Pancreas (tissue), 10 donors: ENCODE measurements at regions not wholly inside any gene's neighbourhood (a gene's known extent, or its start where the extent isn't known, plus 50 kb on each side); places are given as distances from the start of the nearest gene placed in this dataset.

Experiments used
- ATAC-seq, 4 donors: fragments of 200-7000 bp; cut with Tn5 transposase; one replicate each; pipeline versions ENCODE4 v1.8.0 to v1.9.1; 2020; ENCODE audit warnings: mild to moderate bottlenecking in 4 of 4, moderate library complexity in 4 of 4
- DNase-seq, 6 donors: peaks; one replicate each; pipeline ENCODE4 v3.0.0-alpha.2; 2020
- FAIRE-seq: peaks from 2 replicates; lab custom pipeline; 2012; peaks lifted over from hg19 to GRCh38; lab: Jason Lieb, UNC
- H3K27ac ChIP-seq, 4 donors: fragments of 200-600 bp; sonication (generic); 1 replicate in 3 of 4; 2 replicates in 1 of 4; pipeline versions ENCODE4 v1.5.0 to v1.8.0; 2020
- H3K27me3 ChIP-seq, 4 donors: fragments of 200-600 bp; one replicate each; pipeline ENCODE4 v1.8.0; 2021
- H3K36me3 ChIP-seq, 3 donors: fragments of 200-600 bp; sonication (generic) in 1 of 3; one replicate each; pipeline versions ENCODE4 v1.5.0 to v1.8.0; 2020 to 2021
- H3K4me1 ChIP-seq, 3 donors: fragments of 200-600 bp; one replicate each; pipeline ENCODE4 v1.8.0; 2021
- H3K4me3 ChIP-seq, 4 donors: fragments of 200-600 bp; sonication (generic) in 2 of 4; one replicate each; pipeline versions ENCODE4 v1.5.0 to v1.8.0; 2020 to 2021
- H3K9me3 ChIP-seq, 4 donors: fragments of 200-600 bp; one replicate each; pipeline ENCODE4 v1.8.0; 2021
- WGBS, 2 donors: extraction: QIAGEN DNeasy Blood & Tissue Kit; methylation state at CpG; one replicate each; pipeline ENCODE4 v1.1.7; 2013; 5-methylcytosine and 5-hydroxymethylcytosine counted together
- intact Hi-C, 3 donors: fragments of 100-400 bp; cut with DNase I; formaldehyde crosslinking; loops; one replicate each; pipeline versions ENCODE4 v1.11.1 to v1.14.2; 2022
- TF ChIP-seq, protein P1 (sequence below), 4 donors: fragments of 200-600 bp; sonication (generic) in 3 of 4; IDR thresholded peaks; one replicate each; pipeline versions ENCODE4 v1.5.0 to v1.8.0; 2021; ENCODE audit warnings: antibody characterized with exemption in 4 of 4
- donor health status: healthy with polysubstance abuse.
- donor health status: DM: no; HTN: no; CAD: no; lungs with moderate emphysema.
- donor health status: DM: no; HTN: no; CAD: no.
- donor health status: control.
- donor health status: control.
- donor health status: Bipolar disorder and iron deficiency.
- donor health status: DM: yes; HTN: yes; CAD: no.
- donor health status: DM: no; HTN: no; CAD: no.
- donor health status: DM: no; HTN: no; CAD: no.
- donor health status: DM: yes; HTN: yes; CAD: no.

- no peak for ATAC-seq
- H3K9me3 ChIP-seq, result no peaks in the 10 kb centered on the region
Observed at GRCh38 chr13:99628442-99628841, 127.2 kb downstream of the TM9SF2 start.

GRCh38 chr13:99626461-99627082 lies 125.3 kb downstream of the TM9SF2 start:
- TF ChIP-seq, protein P1, sequence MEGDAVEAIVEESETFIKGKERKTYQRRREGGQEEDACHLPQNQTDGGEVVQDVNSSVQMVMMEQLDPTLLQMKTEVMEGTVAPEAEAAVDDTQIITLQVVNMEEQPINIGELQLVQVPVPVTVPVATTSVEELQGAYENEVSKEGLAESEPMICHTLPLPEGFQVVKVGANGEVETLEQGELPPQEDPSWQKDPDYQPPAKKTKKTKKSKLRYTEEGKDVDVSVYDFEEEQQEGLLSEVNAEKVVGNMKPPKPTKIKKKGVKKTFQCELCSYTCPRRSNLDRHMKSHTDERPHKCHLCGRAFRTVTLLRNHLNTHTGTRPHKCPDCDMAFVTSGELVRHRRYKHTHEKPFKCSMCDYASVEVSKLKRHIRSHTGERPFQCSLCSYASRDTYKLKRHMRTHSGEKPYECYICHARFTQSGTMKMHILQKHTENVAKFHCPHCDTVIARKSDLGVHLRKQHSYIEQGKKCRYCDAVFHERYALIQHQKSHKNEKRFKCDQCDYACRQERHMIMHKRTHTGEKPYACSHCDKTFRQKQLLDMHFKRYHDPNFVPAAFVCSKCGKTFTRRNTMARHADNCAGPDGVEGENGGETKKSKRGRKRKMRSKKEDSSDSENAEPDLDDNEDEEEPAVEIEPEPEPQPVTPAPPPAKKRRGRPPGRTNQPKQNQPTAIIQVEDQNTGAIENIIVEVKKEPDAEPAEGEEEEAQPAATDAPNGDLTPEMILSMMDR (IDR thresholded peaks at IDR 0.05), result no peak
- no peaks in the 10 kb centered on the region for H3K9me3 ChIP-seq
- DNase-seq (no peak), FAIRE-seq (no peak), ATAC-seq (peak in 2 of 4 donors; percentile 52)
- no peaks in the 10 kb centered on the region for H3K36me3 ChIP-seq
- intact Hi-C loops, result no loop called here
- H3K27ac ChIP-seq, result no peak overlapping the region
- peaks cover 0 to 6% (median 0%) of the 10 kb centered on the region in 3 donors for H3K4me1 ChIP-seq
- WGBS, 2 donors, result 71 to 74% methylated on average over 8 of the region's 8 CpGs
- no peaks in the 10 kb centered on the region for H3K27me3 ChIP-seq
- no peak overlapping the region for H3K4me3 ChIP-seq

More at GRCh38 chr13:99628442-99628841, 127.2 kb downstream of the TM9SF2 start:
- TF ChIP-seq, protein P1 (IDR thresholded peaks at IDR 0.05), result no peak
- no peak for FAIRE-seq
- no peak for DNase-seq
- H3K27me3 ChIP-seq, result no peaks in the 10 kb centered on the region
- H3K27ac ChIP-seq, result no peak overlapping the region
- no peaks in the 10 kb centered on the region for H3K36me3 ChIP-seq
- no peak overlapping the region for H3K4me3 ChIP-seq
- H3K4me1 ChIP-seq, result peaks cover 0 to 6% (median 0%) of the 10 kb centered on the region in 3 donors
- intact Hi-C loops, result no loop called here

DNA sequence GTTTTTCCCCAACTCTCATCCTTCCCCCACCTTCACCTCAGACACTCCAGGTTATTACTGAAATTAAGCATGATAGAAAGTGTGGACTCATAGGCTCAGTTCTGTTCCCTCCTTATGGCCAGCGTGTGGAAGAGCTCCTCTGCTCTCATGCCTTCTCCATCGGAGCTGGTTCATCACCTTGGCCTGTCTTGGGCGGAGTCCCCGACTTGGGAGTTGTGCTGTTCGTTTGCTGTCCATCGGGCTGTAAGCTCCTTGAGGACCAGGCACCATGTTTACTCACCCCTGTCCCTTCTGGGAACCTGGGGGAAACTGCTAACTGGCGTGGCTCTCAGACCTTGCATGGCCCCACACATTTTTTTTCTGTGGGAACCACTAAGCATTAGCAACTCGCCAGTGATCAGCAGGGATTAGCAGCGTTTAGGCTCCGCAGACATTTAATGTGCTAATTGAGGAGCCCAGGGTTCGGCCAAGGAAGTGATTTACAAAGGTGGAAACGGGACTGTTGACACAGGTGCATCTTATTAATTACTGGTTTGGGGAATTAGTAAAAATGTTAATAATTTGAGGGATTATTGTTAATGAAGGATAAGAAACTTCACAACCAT lies 123.8 kb downstream of the TM9SF2 start:
- TF ChIP-seq, protein P1 (IDR thresholded peaks at IDR 0.05), result no peak
- H3K4me3 ChIP-seq, result no peak overlapping the region
- H3K9me3 ChIP-seq, result no peaks in the 10 kb centered on the region
- WGBS, 2 donors, result 86% methylated on average over 12 of the region's 12 CpGs
- FAIRE-seq, result no peak
- intact Hi-C loops, result no loop called here
- peaks cover 0 to 6% (median 0%) of the 10 kb centered on the region in 3 donors for H3K4me1 ChIP-seq
- no peak for DNase-seq
- H3K27ac ChIP-seq, result no peak overlapping the region
- H3K27me3 ChIP-seq, result no peaks in the 10 kb centered on the region
- H3K36me3 ChIP-seq, result no peaks in the 10 kb centered on the region
- ATAC-seq, result no peak

GRCh38 chr13:99620806-99621205 lies 119.5 kb downstream of the TM9SF2 start:
- TF ChIP-seq, protein P1 (IDR thresholded peaks at IDR 0.05), result no peak
- Histone ChIP-seq H3K4me3 (no peak overlapping the region), H3K4me1 (no peaks in the 10 kb centered on the region), H3K27me3 (no peaks in the 10 kb centered on the region), H3K9me3 (no peaks in the 10 kb centered on the region), H3K27ac (no peak overlapping the region), H3K36me3 (no peaks in the 10 kb centered on the region)
- FAIRE-seq, result no peak
- intact Hi-C loops, result no loop called here
- no peak for DNase-seq
- no peak for ATAC-seq
- WGBS, 2 donors, result 83 to 96% methylated on average over 3 of the region's 3 CpGs

DNA sequence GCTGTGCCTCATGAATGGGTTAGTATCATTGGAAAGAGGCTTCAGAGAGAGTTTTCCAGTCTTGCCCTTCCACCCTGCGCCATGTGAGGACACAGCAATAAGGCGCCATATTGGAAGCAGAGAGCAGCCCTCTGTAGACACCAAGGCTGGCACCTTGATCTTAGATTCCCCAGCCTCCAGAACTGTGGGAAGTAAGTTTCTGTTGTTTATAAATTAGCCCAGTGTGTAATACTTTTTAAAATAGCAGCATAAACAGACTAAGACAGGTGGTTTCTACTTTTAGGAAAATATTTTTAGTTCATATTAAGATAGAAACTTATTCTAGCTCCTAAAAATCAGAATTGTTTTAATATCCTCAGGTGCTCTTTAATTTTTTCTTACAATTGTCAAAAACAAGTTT lies 117.9 kb downstream of the TM9SF2 start:
- TF ChIP-seq, protein P1 (IDR thresholded peaks at IDR 0.05), result no peak
- no peak for FAIRE-seq
- Histone ChIP-seq H3K9me3 (no peaks in the 10 kb centered on the region), H3K4me1 (no peaks in the 10 kb centered on the region), H3K27me3 (no peaks in the 10 kb centered on the region), H3K27ac (no peak overlapping the region), H3K36me3 (no peaks in the 10 kb centered on the region), H3K4me3 (no peak overlapping the region)
- 96 to 100% methylated on average over 2 of the region's 2 CpGs for WGBS, 2 donors
- DNase-seq, result no peak
- ATAC-seq, result no peak
- intact Hi-C loops, result no loop called here
